ENCODE measurements at regions not wholly inside any gene's neighbourhood (a gene's known extent, or its start where the extent isn't known, plus 50 kb on each side); places are given as distances from the start of the nearest gene placed in this dataset.
A peak's percentile ranks its signal among the peaks of the same experiment; 100 is the strongest.

- no peak for DNase-seq
Measured at GRCh38 chr10:131824371-131825149, 76.2 kb upstream of the PPP2R2D start.

- peak; percentile 53 for DNase-seq
Measured at GRCh38 chr10:131825150-131825848, 75.5 kb upstream of the PPP2R2D start.

DNA sequence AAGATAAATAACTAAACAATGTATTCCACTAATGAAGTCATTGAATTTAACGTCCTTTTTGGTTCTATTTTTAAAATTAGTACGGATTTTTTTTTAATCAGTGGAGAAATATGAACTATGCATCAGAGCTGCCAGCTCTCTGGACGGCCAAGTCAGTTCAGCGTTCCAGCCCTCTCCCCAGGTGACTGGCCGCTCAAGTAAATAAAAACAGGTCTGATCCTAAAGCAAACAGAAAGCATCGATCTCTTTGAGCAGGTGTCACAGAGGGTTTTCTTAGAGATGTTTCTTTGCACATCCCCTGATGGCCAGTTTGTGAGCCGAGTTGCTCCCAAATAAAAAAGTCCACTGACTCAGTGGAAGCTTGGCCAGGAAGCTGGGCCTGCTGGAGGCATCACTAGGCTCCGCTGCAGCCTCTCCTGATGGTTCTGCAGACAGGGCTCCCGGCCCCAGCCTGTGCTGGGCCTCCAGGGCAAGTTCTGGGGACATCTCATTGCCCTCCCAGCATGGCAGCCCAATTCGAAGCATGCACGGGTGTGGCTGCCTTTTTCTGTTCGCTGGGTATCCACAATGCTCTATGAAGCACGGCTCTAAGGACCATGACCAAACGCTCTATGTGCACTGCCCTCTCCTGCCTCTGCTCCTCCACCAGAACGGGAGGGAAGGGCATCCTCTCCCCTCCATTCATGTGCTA lies 74.7 kb upstream of the PPP2R2D start:
- DNase-seq: no peak

GRCh38 chr10:131829156-131829930 lies 71.5 kb upstream of the PPP2R2D start:
- DNase-seq: no peak

GRCh38 chr10:131830446-131831130 lies 70.2 kb upstream of the PPP2R2D start:
- DNase-seq: no peak

- DNase-seq: no peak
Measured at GRCh38 chr10:131831561-131831960, 69.2 kb upstream of the PPP2R2D start.

DNA sequence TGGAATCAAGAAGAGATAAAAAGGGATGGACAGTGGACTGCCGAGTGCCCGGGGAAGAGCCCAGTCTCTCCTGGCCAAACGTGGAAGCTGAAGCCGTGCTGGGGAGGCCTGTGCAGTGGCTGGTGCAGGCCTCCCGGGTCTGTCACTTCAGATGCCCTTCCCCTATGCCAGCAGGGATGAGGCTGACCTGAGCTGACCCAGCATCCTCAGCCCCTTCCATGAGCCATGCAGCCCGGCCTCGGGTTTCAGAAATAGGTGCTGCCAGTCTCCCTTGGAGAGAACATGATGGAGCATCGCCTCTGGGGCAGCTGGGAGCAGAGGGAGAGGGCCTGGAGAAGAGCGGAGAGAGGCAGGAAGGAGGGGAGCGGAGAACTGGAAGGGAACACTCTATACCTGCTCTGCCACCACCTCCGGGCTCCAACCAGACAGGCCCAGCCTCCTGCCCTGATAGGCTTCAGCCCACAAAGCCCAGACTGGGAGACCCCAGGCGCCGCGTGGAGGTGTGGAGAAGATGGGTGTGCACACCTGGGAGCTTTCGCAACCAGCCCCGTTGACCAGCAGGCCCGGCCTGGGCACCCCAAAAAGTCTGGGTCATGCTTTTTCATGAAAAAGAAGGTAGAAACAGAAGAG lies 68.6 kb upstream of the PPP2R2D start:
- DNase-seq: no peak

DNA sequence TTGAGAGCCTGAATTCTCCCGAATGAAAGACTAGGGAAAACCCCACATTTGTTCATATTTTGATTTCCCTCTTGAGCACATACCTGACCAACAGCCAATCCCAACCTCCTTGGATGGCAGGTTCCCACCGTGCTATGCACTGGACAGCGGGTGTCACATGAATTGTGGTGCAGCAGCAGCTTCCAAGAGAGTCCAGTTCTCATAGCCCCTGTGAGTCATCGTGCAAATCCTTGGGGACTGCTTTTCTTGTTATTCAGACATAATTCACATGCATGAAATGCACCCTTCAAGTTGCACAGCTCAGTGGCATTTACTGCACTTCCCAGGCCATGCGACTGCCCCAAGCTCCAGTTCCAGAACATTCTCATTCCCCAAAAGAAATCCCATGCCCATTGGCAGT lies 67.8 kb upstream of the PPP2R2D start:
- DNase-seq: no peak

DNA sequence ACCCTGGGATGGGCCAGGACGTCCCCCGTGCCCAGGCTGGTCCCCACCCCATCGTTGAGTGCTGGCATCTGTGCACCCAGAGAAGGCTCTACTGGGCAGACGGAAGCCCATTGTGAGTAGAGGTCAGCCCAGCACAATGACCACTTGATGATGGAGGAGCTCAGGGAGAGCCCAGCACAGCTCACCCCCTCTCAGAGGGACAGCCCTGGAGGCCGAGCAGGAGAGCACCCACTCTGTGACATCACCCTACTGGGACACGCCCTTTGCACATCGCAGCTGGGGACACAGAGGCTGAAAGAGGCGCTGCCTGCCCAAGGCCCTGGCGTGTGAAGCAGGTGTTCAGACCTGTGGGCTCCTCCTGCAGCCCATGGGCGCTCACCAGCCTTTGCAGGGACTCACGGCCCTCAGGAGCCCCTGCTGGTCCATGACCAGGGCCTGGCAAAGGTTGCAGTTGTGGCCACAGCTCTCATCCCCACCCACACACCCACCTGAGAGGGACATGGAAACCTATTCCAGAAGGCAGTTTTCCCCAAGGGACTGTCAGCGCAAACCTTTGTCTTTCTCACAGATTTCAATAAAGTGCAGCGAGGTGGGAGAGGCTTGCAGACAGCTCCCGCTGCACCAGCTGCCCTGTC lies 67.2 kb upstream of the PPP2R2D start:
- no peak for DNase-seq

GRCh38 chr10:131834152-131834810 lies 66.5 kb upstream of the PPP2R2D start:
- DNase-seq: no peak

DNA sequence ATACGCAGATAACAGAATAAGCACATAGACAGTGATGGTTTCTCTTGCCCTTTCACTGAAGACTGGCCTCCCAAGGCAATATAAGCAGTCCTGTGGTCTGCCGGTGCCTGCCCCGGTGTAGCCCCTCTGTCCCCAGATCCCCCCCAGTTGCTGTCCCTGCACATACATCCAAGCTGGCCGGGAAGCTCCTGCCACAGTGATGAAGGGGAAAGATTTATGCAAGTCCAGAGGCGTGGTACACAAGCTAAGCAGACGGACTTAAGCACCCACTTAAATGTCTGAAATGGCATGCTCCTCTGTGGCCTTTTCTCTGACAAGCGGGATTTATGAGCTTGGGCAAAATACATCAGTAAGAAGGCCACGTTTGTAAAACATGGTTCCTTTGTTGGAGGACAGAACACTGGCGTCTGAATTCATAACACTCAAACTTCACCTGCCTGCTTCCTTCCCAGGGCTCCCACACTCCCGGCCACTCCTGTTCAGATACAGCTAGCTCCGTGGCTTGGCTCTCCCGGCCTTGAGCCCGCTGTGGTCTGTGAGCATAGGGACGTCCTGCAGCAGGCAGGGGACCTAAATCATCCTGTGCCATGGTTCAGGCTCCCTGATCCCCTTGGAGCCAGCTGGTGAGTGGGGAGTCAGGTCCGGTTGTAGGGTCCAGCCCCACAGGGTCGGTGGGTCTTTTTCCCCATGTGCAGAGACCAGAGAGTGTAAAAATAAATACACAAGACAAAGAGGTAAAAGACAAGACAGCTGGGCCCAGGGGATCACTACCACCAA lies 61.7 kb upstream of the PPP2R2D start:
- DNase-seq: no peak

DNA sequence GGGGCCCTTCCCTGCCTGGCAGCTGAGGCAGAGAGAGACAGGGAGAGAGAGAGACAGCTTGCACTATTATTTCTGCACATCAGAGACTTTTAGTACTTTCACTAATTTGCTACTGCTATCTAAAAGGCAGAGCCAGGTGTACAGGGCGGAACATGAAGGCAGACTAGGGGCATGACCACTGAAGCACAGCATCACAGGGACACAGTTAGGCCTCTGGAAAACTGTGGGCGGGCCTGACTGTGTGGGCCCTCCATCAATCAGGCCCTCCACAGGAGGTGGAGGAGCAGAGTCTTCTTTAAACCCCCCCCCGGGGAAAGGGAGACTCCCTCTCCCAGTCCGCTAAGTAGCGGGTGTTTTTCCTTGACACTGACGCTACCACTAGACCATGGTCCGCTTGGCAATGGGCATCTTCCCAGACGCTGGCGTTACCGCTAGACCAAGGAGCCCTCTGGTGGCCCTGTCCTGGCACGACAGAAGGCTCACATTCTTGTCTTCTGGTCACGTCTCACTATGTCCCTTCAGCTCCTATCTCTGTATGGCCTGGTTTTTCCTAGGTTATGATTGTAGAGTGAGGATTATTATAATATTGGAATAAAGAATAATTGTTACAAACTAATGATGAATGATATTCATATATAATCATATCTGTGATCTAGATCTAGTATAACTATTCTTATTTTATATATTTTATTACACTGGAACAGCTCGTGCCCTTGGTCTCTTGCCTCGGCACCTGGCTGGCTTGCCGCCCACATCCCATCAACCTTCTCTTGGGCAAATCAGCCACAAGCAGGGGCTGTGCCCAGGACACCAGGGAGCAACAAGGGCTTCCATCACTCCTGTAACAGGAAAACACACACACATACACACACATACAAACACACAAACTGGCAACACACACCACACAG lies 60.7 kb upstream of the PPP2R2D start:
- DNase-seq: peak; percentile 30

GRCh38 chr10:131840788-131841118 lies 60.1 kb upstream of the PPP2R2D start:
- DNase-seq: no peak

- DNase-seq: peak; percentile 22
Measured at GRCh38 chr10:131841131-131841660, 59.6 kb upstream of the PPP2R2D start.

- DNase-seq: no peak
Measured at GRCh38 chr10:131841661-131842139, 59.1 kb upstream of the PPP2R2D start.

DNA sequence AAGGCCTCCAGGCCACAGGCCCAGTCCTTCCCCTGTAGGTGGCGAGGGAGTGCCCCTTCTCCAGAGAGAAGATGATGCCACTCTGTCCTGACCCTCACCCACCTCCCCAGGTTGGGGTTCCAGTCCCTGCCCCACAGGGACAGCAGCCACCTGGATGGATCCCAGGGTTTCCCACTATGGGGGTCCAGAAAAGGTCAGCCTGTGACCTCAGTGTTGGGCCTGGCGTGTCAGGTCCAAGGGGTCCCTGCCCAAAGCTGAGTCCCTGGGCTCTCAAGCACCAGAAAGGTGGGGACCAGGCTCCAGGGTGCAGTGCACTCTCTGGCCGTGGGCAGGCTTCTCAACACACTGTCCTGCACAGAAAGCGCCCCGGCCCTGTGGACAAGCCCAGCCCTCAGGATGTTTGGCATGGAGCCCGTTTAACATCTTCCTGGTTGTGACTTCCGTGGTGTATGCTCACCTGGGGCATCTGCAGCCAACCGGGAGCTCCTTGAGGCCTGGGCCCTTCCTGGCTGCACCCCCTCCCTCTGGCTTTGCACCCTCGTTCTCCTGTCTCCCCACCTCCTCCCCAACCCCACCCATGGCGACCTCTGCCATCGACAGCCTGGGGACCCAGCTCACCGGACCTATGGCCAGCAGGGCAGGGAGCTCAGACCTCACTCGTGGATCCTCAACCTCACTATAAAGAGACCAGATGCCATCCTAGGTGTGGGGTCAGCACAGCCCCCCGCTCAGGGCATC lies 58.3 kb upstream of the PPP2R2D start:
- DNase-seq: no peak

- DNase-seq: no peak
Measured at GRCh38 chr10:131843089-131843595, 57.7 kb upstream of the PPP2R2D start.

DNA sequence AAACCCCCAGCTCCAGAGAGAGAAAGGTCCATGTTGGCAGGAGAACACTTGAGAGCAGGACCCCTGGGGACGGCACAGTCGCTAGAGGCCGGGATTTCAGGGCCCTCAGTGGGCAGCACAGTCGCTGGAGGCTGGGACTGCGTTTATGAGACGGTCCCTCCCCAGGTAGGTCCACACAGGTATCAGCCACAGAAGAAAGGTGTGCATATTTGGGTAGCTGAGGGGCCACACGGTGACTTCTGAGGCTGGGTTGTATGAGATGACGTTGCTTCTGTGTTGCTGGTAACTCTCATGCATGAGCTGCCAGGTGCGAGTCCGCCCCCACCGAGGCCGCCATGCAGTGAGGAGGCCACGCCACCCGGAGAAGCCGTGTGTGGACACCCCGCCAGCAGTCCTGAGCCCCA lies 56.9 kb upstream of the PPP2R2D start:
- DNase-seq: no peak

Measured in eye (tissue), 1 donor.